ENCODE measurements at regions not wholly inside any gene's neighbourhood (a gene's known extent, or its start where the extent isn't known, plus 50 kb on each side); places are given as distances from the start of the nearest gene placed in this dataset.

- no peak for DNase-seq (ENCODE audit: insufficient read length, low spot score)
- no peak for TF ChIP-seq CTCF (IDR thresholded peaks at IDR 0.05; ENCODE audit: insufficient read depth, missing control alignments)
- no peak for FAIRE-seq
Observed at GRCh38 chr15:46681901-46682300, 1035.4 kb upstream of the SEMA6D start.

GRCh38 chr15:46682969-46683791 lies 1034.1 kb upstream of the SEMA6D start:
- FAIRE-seq = no peak
- no peak for DNase-seq (ENCODE audit: insufficient read length, low spot score)

GRCh38 chr15:46685096-46685495 lies 1032.2 kb upstream of the SEMA6D start:
- TF ChIP-seq CTCF (IDR thresholded peaks at IDR 0.05; ENCODE audit: insufficient read depth, missing control alignments) = no peak
- FAIRE-seq (no peak), DNase-seq (ENCODE audit: insufficient read length, low spot score) (no peak)

More at GRCh38 chr15:46682969-46683791, 1034.1 kb upstream of the SEMA6D start:
- TF ChIP-seq CTCF (IDR thresholded peaks at IDR 0.05; ENCODE audit: insufficient read depth, missing control alignments) = no peak

GRCh38 chr15:46685681-46686080 lies 1031.6 kb upstream of the SEMA6D start:
- FAIRE-seq = no peak
- TF ChIP-seq CTCF (IDR thresholded peaks at IDR 0.05; ENCODE audit: insufficient read depth, missing control alignments) = no peak
- no peak for DNase-seq (ENCODE audit: insufficient read length, low spot score)

- no peak for DNase-seq (ENCODE audit: insufficient read length, low spot score)
- no peak for TF ChIP-seq CTCF (IDR thresholded peaks at IDR 0.05; ENCODE audit: insufficient read depth, missing control alignments)
- FAIRE-seq = no peak
Observed at GRCh38 chr15:46696281-46696680, 1021.0 kb upstream of the SEMA6D start.

GRCh38 chr15:46701346-46701745 lies 1016.0 kb upstream of the SEMA6D start:
- no peak for TF ChIP-seq CTCF (IDR thresholded peaks at IDR 0.05; ENCODE audit: insufficient read depth, missing control alignments)
- DNase-seq (ENCODE audit: insufficient read length, low spot score) (no peak), FAIRE-seq (no peak)

- DNase-seq (ENCODE audit: insufficient read length, low spot score) (no peak), FAIRE-seq (no peak)
- no peak for TF ChIP-seq CTCF (IDR thresholded peaks at IDR 0.05; ENCODE audit: insufficient read depth, missing control alignments)
Observed at GRCh38 chr15:46701896-46702295, 1015.4 kb upstream of the SEMA6D start.

All from D721Med (cell line).